HCT116 (cell line): ENCODE measurements at regions not wholly inside any gene's neighbourhood (a gene's known extent, or its start where the extent isn't known, plus 50 kb on each side); places are given as distances from the start of the nearest gene placed in this dataset.

ENCODE experiments used
- ATAC-seq: fragments of 200-7000 bp; cut with Tn5 transposase; 2 replicates; pipeline ENCODE4 v1.9.1; 2020; ENCODE audit warnings: mild to moderate bottlenecking, moderate library complexity
- BruUV-seq: library from RNA; stranded (reverse); fragments of 400-500 nt; replicated peaks from 2 replicates; lab custom pipeline; 2021; lab: Mats Ljungman, UMichigan
- CTCF ChIA-PET: fragments of 300-600 bp; sonication (Branson Sonifier 250); formaldehyde crosslinking; loops from one replicate; lab custom pipeline; 2021; ENCODE audit warnings: antibody characterized with exemption; lab: Charles Lee
- POLR2A ChIA-PET: fragments of 300-600, 350-600 bp; sonication (Branson Sonifier 250); formaldehyde crosslinking; loops from one replicate; lab custom pipeline; 2021; ENCODE audit warnings: antibody characterized with exemption; lab: Charles Lee
- RAD21 ChIA-PET, 2 experiments: fragments of 300-600 bp; sonication (Branson Sonifier 250); formaldehyde crosslinking; loops; one replicate each; lab custom pipeline; 2023; ENCODE audit warnings: low total read pairs in 2 of 2; ENCODE audit not compliant: uncharacterized antibody in 2 of 2, unreplicated experiment in 2 of 2, low non-redundant PET in 1 of 2; lab: Charles Lee
- DNase-seq: peaks from one replicate; pipeline ENCODE4 v3.0.0-alpha.2; 2010; ENCODE audit warnings: low read depth, low spot score
- H2AFZ ChIP-seq: fragments of 200-600 bp; shearing (Covaris generic), sonication (generic); 2 replicates; pipeline ENCODE4 v1.6.1; 2017; ENCODE audit warnings: low read depth, mixed run types, mixed read lengths, antibody characterized with exemption, low read length; ENCODE audit not compliant: poor library complexity, severe bottlenecking
- H3K27ac ChIP-seq: 2 replicates; pipeline ENCODE4 v1.5.1; 2012; ENCODE audit warnings: low read depth, low read length
- H3K27me3 ChIP-seq: fragments of 200-600 bp; sonication (generic); 2 replicates; pipeline ENCODE4 v1.6.1; 2016; ENCODE audit warnings: mixed run types, low read length, mixed read lengths; ENCODE audit not compliant: insufficient read depth
- H3K36me3 ChIP-seq, 2 experiments: fragments of 200-500 bp in 1 of 2; fragments of 200-600 bp in 1 of 2; sonication (Bioruptor generic) in 1 of 2; sonication (generic) in 1 of 2; 2 replicates each; pipeline versions ENCODE4 v1.5.1 to v1.6.1; 2014 to 2016; ENCODE audit warnings: low read length in 2 of 2, inconsistent platforms in 1 of 2, mixed read lengths in 1 of 2, mixed run types in 1 of 2; ENCODE audit not compliant: insufficient read depth in 2 of 2, control insufficient read depth in 1 of 2
- H3K4me1 ChIP-seq, 2 experiments: fragments of 200-600 bp in 1 of 2; sonication (generic) in 1 of 2; 2 replicates each; pipeline versions ENCODE4 v1.5.1 to v1.6.1; 2012 to 2017; ENCODE audit warnings: low read length in 2 of 2, inconsistent platforms in 1 of 2, mild to moderate bottlenecking in 1 of 2, mixed read lengths in 1 of 2, mixed run types in 1 of 2, moderate library complexity in 1 of 2; ENCODE audit not compliant: insufficient read depth in 2 of 2, control insufficient read depth in 1 of 2
- H3K4me2 ChIP-seq: fragments of 200-600 bp; sonication (generic); 2 replicates; pipeline ENCODE4 v1.6.1; 2017; ENCODE audit warnings: mixed run types, low read length, mixed read lengths
- H3K4me3 ChIP-seq, 2 experiments: fragments of 200-600 bp in 1 of 2; sonication (generic) in 1 of 2; replicated peaks in 1 of 2; 2 replicates each; pipeline ENCODE4 v1.5.1; 2011 to 2016; ENCODE audit warnings: low read length in 2 of 2, control low read depth in 1 of 2, low read depth in 1 of 2, mild to moderate bottlenecking in 1 of 2, mixed read lengths in 1 of 2, mixed run types in 1 of 2
- H3K79me2 ChIP-seq: fragments of 200-600 bp; sonication (generic); 2 replicates; pipeline ENCODE4 v1.6.1; 2017; ENCODE audit warnings: mild to moderate bottlenecking, mixed run types, low read length, moderate library complexity, mixed read lengths; ENCODE audit not compliant: insufficient read depth
- H3K9ac ChIP-seq: fragments of 200-600 bp; sonication (generic); 2 replicates; pipeline ENCODE4 v1.6.1; 2016; ENCODE audit warnings: low read length, mixed read lengths
- H3K9me2 ChIP-seq: fragments of 200-600 bp; sonication (generic), shearing (Covaris generic); 2 replicates; pipeline ENCODE4 v1.6.1; 2017; ENCODE audit warnings: mixed run types, mild to moderate bottlenecking, moderate library complexity; ENCODE audit not compliant: insufficient read depth
- H3K9me3 ChIP-seq, 2 experiments: fragments of 200-500 bp in 1 of 2; fragments of 200-600 bp in 1 of 2; sonication (Bioruptor generic) in 1 of 2; sonication (generic) in 1 of 2; 2 replicates each; pipeline ENCODE4 v1.6.1; 2014 to 2017; ENCODE audit warnings: low read length in 2 of 2, mixed read lengths in 2 of 2, inconsistent platforms in 1 of 2, low read depth in 1 of 2, mild to moderate bottlenecking in 1 of 2, mixed run types in 1 of 2, moderate library complexity in 1 of 2; ENCODE audit not compliant: control insufficient read depth in 1 of 2, insufficient read depth in 1 of 2
- H4K20me1 ChIP-seq: fragments of 200-600 bp; sonication (generic), shearing (Covaris generic); 2 replicates; pipeline ENCODE4 v1.6.1; 2017; ENCODE audit warnings: mixed run types, mild to moderate bottlenecking, moderate library complexity; ENCODE audit not compliant: insufficient read depth
- CBX3 ChIP-seq: IDR thresholded peaks from 2 replicates; pipeline ENCODE4 v1.6.1; 2012; ENCODE audit warnings: low read depth
- EGR1 ChIP-seq: IDR thresholded peaks from 2 replicates; pipeline ENCODE4 v1.6.1; 2012; ENCODE audit warnings: low read depth
- EZH2 ChIP-seq: fragments of 200-600 bp; sonication (generic); IDR thresholded peaks from 2 replicates; pipeline ENCODE4 v1.6.1; 2017; ENCODE audit warnings: antibody characterized with exemption, mixed run types
- EZH2phosphoT487 ChIP-seq: fragments of 200-600 bp; IDR thresholded peaks from 2 replicates; pipeline ENCODE4 v1.6.1; 2018; ENCODE audit warnings: antibody characterized with exemption, borderline replicate concordance
- JUND ChIP-seq: IDR thresholded peaks from 2 replicates; pipeline ENCODE4 v1.6.1; 2012
- POLR2AphosphoS5 ChIP-seq: IDR thresholded peaks from 2 replicates; pipeline ENCODE4 v1.6.1; 2011; ENCODE audit warnings: mild to moderate bottlenecking, low read depth, low read length, moderate library complexity
- RAD21 ChIP-seq: IDR thresholded peaks from 2 replicates; pipeline ENCODE4 v1.6.1; 2012; ENCODE audit warnings: low read depth, mild to moderate bottlenecking
- SIN3A ChIP-seq: IDR thresholded peaks from 2 replicates; pipeline ENCODE4 v1.6.1; 2012; ENCODE audit warnings: low read depth
- SP1 ChIP-seq: IDR thresholded peaks from 2 replicates; pipeline ENCODE4 v1.6.1; 2012; ENCODE audit warnings: low read depth
- SRF ChIP-seq: IDR thresholded peaks from 2 replicates; pipeline ENCODE4 v1.6.1; 2012; ENCODE audit warnings: low read depth
- TCF7L2 ChIP-seq: IDR thresholded peaks from 2 replicates; pipeline ENCODE4 v1.7.0; 2011; ENCODE audit warnings: borderline replicate concordance, inconsistent platforms; ENCODE audit not compliant: insufficient read depth, insufficient read length; ENCODE audit errors: extremely low read depth
- YY1 ChIP-seq: IDR thresholded peaks from 2 replicates; pipeline ENCODE4 v1.6.1; 2011; ENCODE audit warnings: low read length, low read depth, moderate library complexity, mild to moderate bottlenecking; ENCODE audit not compliant: insufficient replicate concordance; ENCODE audit errors: extremely low read depth
- ZFX ChIP-seq: fragments of 450-650 bp; IDR thresholded peaks from 2 replicates; pipeline ENCODE4 v1.6.1; 2017
- ZNF274 ChIP-seq: fragments of 200-500 bp; sonication (Bioruptor generic); IDR thresholded peaks from 2 replicates; pipeline ENCODE4 v1.6.1; 2014; ENCODE audit warnings: mild to moderate bottlenecking, low read depth, low read length, inconsistent platforms
- intact Hi-C: fragments of 100-400 bp; cut with micrococcal nuclease; formaldehyde crosslinking; loops from 2 replicates; pipeline ENCODE4 v1.10.0; 2022
- TF ChIP-seq, protein P1 (sequence below): IDR thresholded peaks from 2 replicates; pipeline ENCODE4 v1.6.1; 2011; ENCODE audit warnings: mild to moderate bottlenecking, low read length, moderate library complexity; ENCODE audit not compliant: insufficient replicate concordance; ENCODE audit errors: extremely low read depth
- TF ChIP-seq, protein P2 (sequence below), 3 experiments: fragments of 200-600 bp in 1 of 3; sonication (generic) in 1 of 3; IDR thresholded peaks in 2 of 3; conservative IDR thresholded peaks in 1 of 3; 2 replicates each; pipeline ENCODE4 v1.5.1; 2012 to 2017; ENCODE audit warnings: low read depth in 2 of 3, low read length in 2 of 3, antibody characterized with exemption in 1 of 3, borderline replicate concordance in 1 of 3, control low read depth in 1 of 3, mild to moderate bottlenecking in 1 of 3, mixed read lengths in 1 of 3, mixed run types in 1 of 3, moderate library complexity in 1 of 3; ENCODE audit not compliant: insufficient read depth in 1 of 3
- TF ChIP-seq, protein P3 (sequence below): IDR thresholded peaks from 2 replicates; pipeline ENCODE4 v1.6.1; 2012

GRCh38 chr1:209168204-209168603, 415.3 kb upstream of the CAMK1G start:
- Histone ChIP-seq H3K36me3 (no peaks in the 10 kb centered on the region), H3K27me3 (no peaks in the 10 kb centered on the region), H3K9me3 (no peaks in the 10 kb centered on the region), H3K4me3 (no peak overlapping the region), H3K27ac (no peak overlapping the region), H3K79me2 (no peaks in the 10 kb centered on the region), H3K9ac (no peak overlapping the region), H3K9me2 (no peaks in the 10 kb centered on the region), H4K20me1 (no peaks in the 10 kb centered on the region), H2AFZ (no peak overlapping the region), H3K4me2 (no peak overlapping the region), H3K4me1 (no peaks in the 10 kb centered on the region)
- ATAC-seq (no peak), DNase-seq (no peak)
- TF ChIP-seq CBX3 (no peak), POLR2AphosphoS5 (no peak), EGR1 (no peak), ZFX (no peak)
- POLR2A ChIA-PET = no interaction called here
- no TSS peak for BruUV-seq
- CTCF ChIA-PET = no interaction called here
- intact Hi-C loops = no loop called here
- RAD21 ChIA-PET = no interaction called here

DNA sequence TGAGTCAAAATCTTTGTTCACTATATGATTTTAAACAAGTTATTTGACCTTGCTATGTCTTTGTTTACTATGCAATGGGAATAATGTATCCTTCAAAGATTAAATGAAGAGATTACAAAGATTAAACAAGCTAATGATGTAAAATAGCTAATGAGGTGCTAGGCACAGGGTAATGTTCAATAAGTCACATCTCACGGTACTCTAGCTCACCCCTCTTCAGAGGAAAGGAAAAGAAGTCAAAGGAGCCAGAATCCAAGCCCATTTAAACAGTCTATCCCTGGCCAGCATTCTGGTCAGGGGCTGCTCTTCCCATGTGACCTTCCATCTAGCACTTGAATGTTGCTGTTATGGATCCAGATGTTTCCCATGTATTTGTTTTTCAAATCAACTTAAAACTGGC, 412.4 kb upstream of the CAMK1G start:
- H3K9me3 ChIP-seq = no peaks in the 10 kb centered on the region
- H3K9me2 ChIP-seq = no peaks in the 10 kb centered on the region
- no peak overlapping the region for H3K27ac ChIP-seq
- intact Hi-C loops = no loop called here
- H3K4me2 ChIP-seq = no peak overlapping the region
- CTCF ChIA-PET = no interaction called here
- TF ChIP-seq ZNF274 (no peak), SIN3A (no peak), SP1 (no peak), SRF (no peak), EGR1 (no peak), JUND (no peak), CBX3 (no peak), RAD21 (no peak), TCF7L2 (no peak), EZH2 (no peak), EZH2phosphoT487 (no peak), YY1 (no peak), ZFX (no peak)
- TF ChIP-seq, protein P1, sequence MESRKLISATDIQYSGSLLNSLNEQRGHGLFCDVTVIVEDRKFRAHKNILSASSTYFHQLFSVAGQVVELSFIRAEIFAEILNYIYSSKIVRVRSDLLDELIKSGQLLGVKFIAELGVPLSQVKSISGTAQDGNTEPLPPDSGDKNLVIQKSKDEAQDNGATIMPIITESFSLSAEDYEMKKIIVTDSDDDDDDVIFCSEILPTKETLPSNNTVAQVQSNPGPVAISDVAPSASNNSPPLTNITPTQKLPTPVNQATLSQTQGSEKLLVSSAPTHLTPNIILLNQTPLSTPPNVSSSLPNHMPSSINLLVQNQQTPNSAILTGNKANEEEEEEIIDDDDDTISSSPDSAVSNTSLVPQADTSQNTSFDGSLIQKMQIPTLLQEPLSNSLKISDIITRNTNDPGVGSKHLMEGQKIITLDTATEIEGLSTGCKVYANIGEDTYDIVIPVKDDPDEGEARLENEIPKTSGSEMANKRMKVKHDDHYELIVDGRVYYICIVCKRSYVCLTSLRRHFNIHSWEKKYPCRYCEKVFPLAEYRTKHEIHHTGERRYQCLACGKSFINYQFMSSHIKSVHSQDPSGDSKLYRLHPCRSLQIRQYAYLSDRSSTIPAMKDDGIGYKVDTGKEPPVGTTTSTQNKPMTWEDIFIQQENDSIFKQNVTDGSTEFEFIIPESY = no peak
- TF ChIP-seq, protein P2, sequence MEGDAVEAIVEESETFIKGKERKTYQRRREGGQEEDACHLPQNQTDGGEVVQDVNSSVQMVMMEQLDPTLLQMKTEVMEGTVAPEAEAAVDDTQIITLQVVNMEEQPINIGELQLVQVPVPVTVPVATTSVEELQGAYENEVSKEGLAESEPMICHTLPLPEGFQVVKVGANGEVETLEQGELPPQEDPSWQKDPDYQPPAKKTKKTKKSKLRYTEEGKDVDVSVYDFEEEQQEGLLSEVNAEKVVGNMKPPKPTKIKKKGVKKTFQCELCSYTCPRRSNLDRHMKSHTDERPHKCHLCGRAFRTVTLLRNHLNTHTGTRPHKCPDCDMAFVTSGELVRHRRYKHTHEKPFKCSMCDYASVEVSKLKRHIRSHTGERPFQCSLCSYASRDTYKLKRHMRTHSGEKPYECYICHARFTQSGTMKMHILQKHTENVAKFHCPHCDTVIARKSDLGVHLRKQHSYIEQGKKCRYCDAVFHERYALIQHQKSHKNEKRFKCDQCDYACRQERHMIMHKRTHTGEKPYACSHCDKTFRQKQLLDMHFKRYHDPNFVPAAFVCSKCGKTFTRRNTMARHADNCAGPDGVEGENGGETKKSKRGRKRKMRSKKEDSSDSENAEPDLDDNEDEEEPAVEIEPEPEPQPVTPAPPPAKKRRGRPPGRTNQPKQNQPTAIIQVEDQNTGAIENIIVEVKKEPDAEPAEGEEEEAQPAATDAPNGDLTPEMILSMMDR (IDR thresholded peaks at IDR 0.05 in 2 of 3, conservative IDR thresholded peaks at IDR 0.05 in 1 of 3; ENCODE audit: borderline replicate concordance in 1 of 3, insufficient read depth in 1 of 3, low read depth in 2 of 3, low read length in 2 of 3) = no peak
- TF ChIP-seq, protein P3, sequence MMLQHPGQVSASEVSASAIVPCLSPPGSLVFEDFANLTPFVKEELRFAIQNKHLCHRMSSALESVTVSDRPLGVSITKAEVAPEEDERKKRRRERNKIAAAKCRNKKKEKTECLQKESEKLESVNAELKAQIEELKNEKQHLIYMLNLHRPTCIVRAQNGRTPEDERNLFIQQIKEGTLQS = no peak
- TF ChIP-seq, all 23 proteins: peak for 0
- no peak for ATAC-seq
- DNase-seq = no peak
- Histone ChIP-seq H4K20me1 (no peaks in the 10 kb centered on the region), H2AFZ (no peak overlapping the region), H3K79me2 (no peaks in the 10 kb centered on the region), H3K36me3 (no peaks in the 10 kb centered on the region), H3K9ac (no peak overlapping the region), H3K4me1 (no peaks in the 10 kb centered on the region), H3K4me3 (no peak overlapping the region), H3K27me3 (no peaks in the 10 kb centered on the region)
- POLR2A ChIA-PET = no interaction called here
- RAD21 ChIA-PET = interaction anchor here in 1 of 2 experiments (0.6 kb wide), 1 partner anchor 20 kb away, joined by 3 read pairs; no protein-coding TSS in a partner anchor
- no TSS peak for BruUV-seq
